ENCODE measurements at regions not wholly inside any gene's neighbourhood (a gene's known extent, or its start where the extent isn't known, plus 50 kb on each side); places are given as distances from the start of the nearest gene placed in this dataset.

DNA sequence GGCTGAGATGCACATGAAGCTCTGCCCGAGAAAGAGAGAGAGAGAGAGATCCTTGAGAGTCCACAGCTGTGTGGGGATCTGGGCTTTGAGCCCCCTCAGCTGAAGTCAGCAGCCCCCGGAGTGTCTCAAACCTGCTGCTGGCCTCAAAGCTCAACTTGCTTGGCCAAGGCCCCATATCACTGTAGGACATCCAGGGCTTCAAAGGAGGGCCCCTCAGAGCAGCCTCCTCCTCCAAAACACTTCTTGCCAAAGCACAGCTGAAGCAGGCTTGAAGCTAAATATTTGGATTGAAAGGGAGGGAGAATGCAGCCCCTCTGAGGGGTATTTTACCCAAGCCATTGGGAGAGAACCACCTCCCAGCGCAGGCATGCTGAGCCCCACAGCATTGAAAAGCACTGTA lies 357.6 kb downstream of the OSR1 start:
- H3K9ac ChIP-seq (replicated peaks; ENCODE audit: extremely low read depth, insufficient read depth, low read length), result no peak overlapping the region
- no peak overlapping the region for H3K4me2 ChIP-seq (ENCODE audit: insufficient read depth, low read length)
- H3K4me3 ChIP-seq (replicated peaks in 1 of 3; ENCODE audit: insufficient read depth in 1 of 3, low read depth in 1 of 3, low read length in 3 of 3), result no peak overlapping the region
- no peak overlapping the region for H2AFZ ChIP-seq (ENCODE audit: low read depth, low read length)
- DNase-seq (ENCODE audit: low read depth, low spot score) (no peak), FAIRE-seq (no peak)
- ChIA-PET CTCF (no interaction called here), POLR2A (no interaction called here)
- no peaks in the 10 kb centered on the region for H3K79me2 ChIP-seq (ENCODE audit: control insufficient read depth, insufficient read depth, low read length)
- BruUV-seq (replicated peaks), result no TSS peak
- intact Hi-C loops (cut with micrococcal nuclease) (no loop called here), dilution Hi-C loops (cut with MboI; ENCODE audit: extremely low pct_ligation_motif_present, low sequenced_read_pairs) (no loop called here)
- no peaks in the 10 kb centered on the region for H3K27me3 ChIP-seq (ENCODE audit: control insufficient read depth in 2 of 2, insufficient read depth in 2 of 2, low read length in 2 of 2)
- no peaks in the 10 kb centered on the region for H4K20me1 ChIP-seq (replicated peaks; ENCODE audit: control insufficient read depth, extremely low read depth, insufficient read depth, low read length)
- H3K9me3 ChIP-seq (replicated peaks; ENCODE audit: control insufficient read depth, insufficient read depth, low read length), result no peaks in the 10 kb centered on the region
- no peaks in the 10 kb centered on the region for H3K9me1 ChIP-seq (replicated peaks; ENCODE audit: control insufficient read depth, extremely low read depth, insufficient read depth, low read length)
- H3K4me1 ChIP-seq (ENCODE audit: control insufficient read depth, extremely low read depth, insufficient read depth, low read length), result no peaks in the 10 kb centered on the region
- no peak for TF ChIP-seq EZH2 (IDR thresholded peaks at IDR 0.05; ENCODE audit: borderline replicate concordance, low read depth, low read length, severe bottlenecking)
- TF ChIP-seq FOS (IDR thresholded peaks at IDR 0.05; ENCODE audit: borderline replicate concordance, insufficient read depth, low read length), result no peak
- TF ChIP-seq POLR2AphosphoS5 (IDR thresholded peaks at IDR 0.05; ENCODE audit: insufficient read depth, low read depth, low read length), result no peak
- no peak for TF ChIP-seq MYC (IDR thresholded peaks at IDR 0.05; ENCODE audit: low read depth, low read length)
- no peak for TF ChIP-seq GATA2 (IDR thresholded peaks at IDR 0.05; ENCODE audit: insufficient read depth, insufficient read length, low read depth, low read length)
- TF ChIP-seq, protein P1, sequence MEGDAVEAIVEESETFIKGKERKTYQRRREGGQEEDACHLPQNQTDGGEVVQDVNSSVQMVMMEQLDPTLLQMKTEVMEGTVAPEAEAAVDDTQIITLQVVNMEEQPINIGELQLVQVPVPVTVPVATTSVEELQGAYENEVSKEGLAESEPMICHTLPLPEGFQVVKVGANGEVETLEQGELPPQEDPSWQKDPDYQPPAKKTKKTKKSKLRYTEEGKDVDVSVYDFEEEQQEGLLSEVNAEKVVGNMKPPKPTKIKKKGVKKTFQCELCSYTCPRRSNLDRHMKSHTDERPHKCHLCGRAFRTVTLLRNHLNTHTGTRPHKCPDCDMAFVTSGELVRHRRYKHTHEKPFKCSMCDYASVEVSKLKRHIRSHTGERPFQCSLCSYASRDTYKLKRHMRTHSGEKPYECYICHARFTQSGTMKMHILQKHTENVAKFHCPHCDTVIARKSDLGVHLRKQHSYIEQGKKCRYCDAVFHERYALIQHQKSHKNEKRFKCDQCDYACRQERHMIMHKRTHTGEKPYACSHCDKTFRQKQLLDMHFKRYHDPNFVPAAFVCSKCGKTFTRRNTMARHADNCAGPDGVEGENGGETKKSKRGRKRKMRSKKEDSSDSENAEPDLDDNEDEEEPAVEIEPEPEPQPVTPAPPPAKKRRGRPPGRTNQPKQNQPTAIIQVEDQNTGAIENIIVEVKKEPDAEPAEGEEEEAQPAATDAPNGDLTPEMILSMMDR (IDR thresholded peaks at IDR 0.05; ENCODE audit: extremely low read depth in 1 of 2, insufficient read depth in 1 of 2, low read depth in 1 of 2, low read length in 2 of 2), result no peak
- TF ChIP-seq, protein P2, sequence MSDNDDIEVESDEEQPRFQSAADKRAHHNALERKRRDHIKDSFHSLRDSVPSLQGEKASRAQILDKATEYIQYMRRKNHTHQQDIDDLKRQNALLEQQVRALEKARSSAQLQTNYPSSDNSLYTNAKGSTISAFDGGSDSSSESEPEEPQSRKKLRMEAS (IDR thresholded peaks at IDR 0.05; ENCODE audit: insufficient read depth, insufficient read length), result no peak
- no peak for TF ChIP-seq JUN (IDR thresholded peaks at IDR 0.05; ENCODE audit: borderline replicate concordance, insufficient read depth, insufficient read length, low read depth)
- no peak for TF ChIP-seq POLR2A (IDR thresholded peaks at IDR 0.05; ENCODE audit: low read depth, low read length)
- no peak overlapping the region for H3K27ac ChIP-seq (ENCODE audit: insufficient read depth, low read depth, low read length)
- no peaks in the 10 kb centered on the region for H3K36me3 ChIP-seq (ENCODE audit: control insufficient read depth in 2 of 2, extremely low read depth in 1 of 2, insufficient read depth in 2 of 2, low read length in 2 of 2)

Data from endothelial cell of umbilical vein (primary cell).